ENCODE measurements at regions not wholly inside any gene's neighbourhood (a gene's known extent, or its start where the extent isn't known, plus 50 kb on each side); places are given as distances from the start of the nearest gene placed in this dataset.

GRCh38 chr11:130815097-130815802, 101.0 kb downstream of the SNX19 start:
- no peak for DNase-seq

GRCh38 chr11:130815956-130816355, 100.3 kb downstream of the SNX19 start:
- no peak for DNase-seq

GRCh38 chr11:130816546-130817329, 99.5 kb downstream of the SNX19 start:
- DNase-seq: no peak

- DNase-seq: no peak
These were observed 98.8 kb downstream of the SNX19 start for GRCh38 chr11:130817330-130817944.

GRCh38 chr11:130819625-130820024, 96.7 kb downstream of the SNX19 start:
- DNase-seq: no peak
